Esophagus muscularis mucosa (tissue), 4 donors: ENCODE measurements at regions not wholly inside any gene's neighbourhood (a gene's known extent, or its start where the extent isn't known, plus 50 kb on each side); places are given as distances from the start of the nearest gene placed in this dataset.

Experiments
- DNase-seq: peaks from one replicate; pipeline ENCODE4 v3.0.0-alpha.2; 2017; ENCODE audit errors: extremely low spot score
- H3K27ac ChIP-seq, 4 donors: fragments of 200-600 bp; sonication (generic); replicated peaks in 1 of 4; 1 replicate in 3 of 4; 2 replicates in 1 of 4; pipeline ENCODE4 v1.5.1; 2016 to 2019; ENCODE audit warnings: mild to moderate bottlenecking in 1 of 4
- H3K27me3 ChIP-seq, 4 donors: fragments of 200-600 bp; sonication (generic); one replicate each; pipeline versions ENCODE4 v1.5.1 to v1.6.0; 2016 to 2019
- H3K36me3 ChIP-seq, 4 donors: fragments of 200-600 bp; sonication (generic); one replicate each; pipeline ENCODE4 v1.5.1; 2016 to 2019
- H3K4me1 ChIP-seq, 4 donors: fragments of 200-600 bp; sonication (generic); one replicate each; pipeline ENCODE4 v1.5.1; 2016 to 2019
- H3K4me3 ChIP-seq, 4 donors: fragments of 200-600 bp; sonication (generic); 1 replicate in 2 of 4; 2 replicates in 2 of 4; pipeline ENCODE4 v1.5.1; 2016 to 2019; ENCODE audit warnings: mild to moderate bottlenecking in 4 of 4, moderate library complexity in 1 of 4
- H3K9me3 ChIP-seq, 4 donors: fragments of 200-600 bp; sonication (generic); 1 replicate in 3 of 4; 2 replicates in 1 of 4; pipeline ENCODE4 v1.5.1; 2016 to 2019
- EP300 ChIP-seq: sonication (generic); formaldehyde crosslinking; IDR thresholded peaks from one replicate; pipeline ENCODE4 v1.6.1; 2017; ENCODE audit warnings: antibody characterized with exemption
- POLR2A ChIP-seq: fragments of 450-650 bp; IDR thresholded peaks from one replicate; pipeline ENCODE4 v1.6.1; 2017; ENCODE audit warnings: antibody characterized with exemption, moderate library complexity, mild to moderate bottlenecking, low read depth
- POLR2AphosphoS5 ChIP-seq, 2 donors: sonication (generic); formaldehyde crosslinking; IDR thresholded peaks; one replicate each; pipeline ENCODE4 v1.6.1; 2017; ENCODE audit warnings: antibody characterized with exemption in 2 of 2
- WGBS: methylation state at CpG from one replicate; pipeline ENCODE4 v1.1.5; 2018; 5-methylcytosine and 5-hydroxymethylcytosine counted together
- intact Hi-C: fragments of 100-400 bp; cut with DNase I; formaldehyde crosslinking; loops from one replicate; pipeline ENCODE4 v1.15.1; 2023
- TF ChIP-seq, protein P1 (sequence below), 3 experiments: fragments of 200-600 bp in 2 of 3; fragments of 450-650 bp in 1 of 3; sonication (generic) in 2 of 3; IDR thresholded peaks; one replicate each; pipeline ENCODE4 v1.5.1; 2017 to 2019; ENCODE audit warnings: antibody characterized with exemption in 3 of 3, mild to moderate bottlenecking in 2 of 3, moderate library complexity in 1 of 3

DNA sequence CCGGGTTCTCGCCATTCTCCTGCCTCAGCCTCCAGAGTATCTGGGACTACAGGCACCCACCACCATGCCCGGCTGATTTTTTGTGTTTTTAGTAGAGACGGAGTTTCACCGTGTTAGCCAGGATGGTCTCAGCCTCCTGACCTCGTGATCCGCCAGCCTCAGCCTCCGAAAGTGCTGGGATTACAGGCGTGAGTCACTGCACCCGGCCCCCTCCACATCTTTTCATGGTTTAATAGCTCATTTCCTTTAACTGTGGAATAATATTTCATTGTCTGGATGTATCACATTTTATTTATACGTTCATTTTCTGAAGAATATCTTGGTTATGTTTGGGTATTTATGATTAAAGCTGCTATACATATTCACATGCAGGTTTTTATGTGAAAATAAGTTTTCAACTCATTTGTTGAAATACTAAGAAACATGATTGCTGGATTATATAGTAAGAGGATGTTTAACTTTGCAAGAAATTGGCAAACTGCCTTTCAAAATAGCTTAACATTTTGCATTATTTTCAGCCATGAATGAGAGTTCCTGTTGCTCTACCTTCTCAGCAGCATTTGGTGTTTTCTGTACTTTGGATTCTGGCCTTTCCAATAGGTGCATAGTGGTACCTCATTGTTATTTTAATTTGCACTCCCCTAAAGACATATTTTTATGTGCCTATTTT is 591.9 kb downstream of the TECRL start:
- Histone ChIP-seq H3K4me3 (no peak overlapping the region), H3K4me1 (no peaks in the 10 kb centered on the region), H3K27me3 (no peaks in the 10 kb centered on the region), H3K27ac (no peak overlapping the region), H3K9me3 (no peaks in the 10 kb centered on the region), H3K36me3 (no peaks in the 10 kb centered on the region)
- 83% methylated on average over 11 of the region's 11 CpGs for WGBS
- TF ChIP-seq POLR2A (no peak), EP300 (no peak), POLR2AphosphoS5 (IDR thresholded peaks at IDR 0.05) (no peak)
- TF ChIP-seq, protein P1, sequence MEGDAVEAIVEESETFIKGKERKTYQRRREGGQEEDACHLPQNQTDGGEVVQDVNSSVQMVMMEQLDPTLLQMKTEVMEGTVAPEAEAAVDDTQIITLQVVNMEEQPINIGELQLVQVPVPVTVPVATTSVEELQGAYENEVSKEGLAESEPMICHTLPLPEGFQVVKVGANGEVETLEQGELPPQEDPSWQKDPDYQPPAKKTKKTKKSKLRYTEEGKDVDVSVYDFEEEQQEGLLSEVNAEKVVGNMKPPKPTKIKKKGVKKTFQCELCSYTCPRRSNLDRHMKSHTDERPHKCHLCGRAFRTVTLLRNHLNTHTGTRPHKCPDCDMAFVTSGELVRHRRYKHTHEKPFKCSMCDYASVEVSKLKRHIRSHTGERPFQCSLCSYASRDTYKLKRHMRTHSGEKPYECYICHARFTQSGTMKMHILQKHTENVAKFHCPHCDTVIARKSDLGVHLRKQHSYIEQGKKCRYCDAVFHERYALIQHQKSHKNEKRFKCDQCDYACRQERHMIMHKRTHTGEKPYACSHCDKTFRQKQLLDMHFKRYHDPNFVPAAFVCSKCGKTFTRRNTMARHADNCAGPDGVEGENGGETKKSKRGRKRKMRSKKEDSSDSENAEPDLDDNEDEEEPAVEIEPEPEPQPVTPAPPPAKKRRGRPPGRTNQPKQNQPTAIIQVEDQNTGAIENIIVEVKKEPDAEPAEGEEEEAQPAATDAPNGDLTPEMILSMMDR (IDR thresholded peaks at IDR 0.05), result no peak
- no peak for DNase-seq
- intact Hi-C loops, result no loop called here

DNA sequence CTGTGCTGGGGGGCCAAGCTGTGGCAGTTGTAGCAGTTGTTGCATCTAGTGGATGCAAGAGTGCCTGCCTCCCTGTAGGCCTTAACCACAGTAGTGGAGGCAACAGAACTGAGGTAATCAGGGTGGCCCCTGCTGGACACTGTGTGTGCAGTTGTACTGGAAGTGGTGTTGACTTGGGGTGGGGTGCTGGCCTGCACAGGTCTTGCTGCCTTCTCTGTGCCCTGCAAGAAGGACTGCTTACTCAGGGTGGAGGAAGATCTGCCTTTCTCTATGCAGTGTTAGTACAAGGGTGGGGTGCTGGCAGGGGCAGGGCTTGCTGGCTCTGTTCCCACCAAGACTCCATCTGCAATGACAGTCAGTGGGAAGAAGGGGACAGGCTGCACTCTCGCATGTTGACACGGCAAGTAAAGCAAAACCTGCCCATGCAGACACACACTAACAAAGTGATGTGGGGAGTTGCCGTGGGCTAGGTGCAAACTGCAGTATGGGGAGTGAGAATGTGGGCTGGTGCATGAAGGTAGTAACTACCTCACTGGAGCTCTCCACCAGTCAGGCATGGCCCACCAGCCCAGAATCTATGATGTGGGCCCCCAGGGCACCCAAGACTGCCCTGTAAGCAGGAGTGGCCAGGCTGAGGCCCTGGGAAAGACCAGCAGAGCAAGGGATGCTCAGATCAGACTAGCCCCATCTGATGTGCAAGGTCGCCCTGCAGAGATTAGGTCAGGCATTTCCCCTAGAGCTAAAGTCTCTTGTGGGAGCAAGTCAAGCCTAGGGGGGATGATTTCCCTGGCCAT is 594.9 kb downstream of the TECRL start:
- no peak for DNase-seq

DNA sequence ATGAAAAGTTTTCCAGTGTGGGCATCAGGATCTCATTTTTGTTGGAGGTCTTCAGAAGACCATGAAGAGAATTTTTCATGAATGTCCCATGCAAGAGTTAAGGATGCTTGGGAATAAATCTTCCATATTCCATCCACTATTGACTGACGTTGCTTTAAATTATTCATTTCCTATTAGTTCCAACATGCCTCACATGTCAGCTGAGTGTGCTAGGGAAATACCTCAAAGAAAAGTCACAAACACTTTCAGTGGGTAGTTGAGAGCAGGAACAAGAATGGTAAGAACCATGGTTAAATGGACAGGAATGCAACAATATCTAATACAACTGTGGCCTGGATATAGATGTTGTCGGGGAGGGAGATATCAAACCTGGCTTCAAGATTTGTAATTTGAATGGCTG is 610.1 kb downstream of the TECRL start:
- TF ChIP-seq, protein P1 (IDR thresholded peaks at IDR 0.05), result no peak
- no peak for TF ChIP-seq POLR2A
- no peak for TF ChIP-seq EP300
- no peak for TF ChIP-seq POLR2AphosphoS5 (IDR thresholded peaks at IDR 0.05)
- DNase-seq, result no peak
- no peak overlapping the region for H3K4me3 ChIP-seq
- no peaks in the 10 kb centered on the region for H3K9me3 ChIP-seq
- no peaks in the 10 kb centered on the region for H3K4me1 ChIP-seq
- intact Hi-C loops, result no loop called here
- H3K27ac ChIP-seq, result no peak overlapping the region
- 78% methylated on average over 2 of the region's 2 CpGs for WGBS
- no peaks in the 10 kb centered on the region for H3K36me3 ChIP-seq
- no peaks in the 10 kb centered on the region for H3K27me3 ChIP-seq

More for the DNA sequence above, 594.9 kb downstream of the TECRL start:
- 100% methylated on average over 3 of the region's 4 CpGs for WGBS
- intact Hi-C loops, result no loop called here
- Histone ChIP-seq H3K27me3 (no peaks in the 10 kb centered on the region), H3K4me1 (no peaks in the 10 kb centered on the region), H3K9me3 (no peaks in the 10 kb centered on the region), H3K4me3 (no peak overlapping the region), H3K27ac (no peak overlapping the region), H3K36me3 (no peaks in the 10 kb centered on the region)
- TF ChIP-seq EP300, result no peak
- no peak for TF ChIP-seq POLR2AphosphoS5 (IDR thresholded peaks at IDR 0.05)
- TF ChIP-seq POLR2A, result no peak
- TF ChIP-seq, protein P1 (IDR thresholded peaks at IDR 0.05), result no peak

DNA sequence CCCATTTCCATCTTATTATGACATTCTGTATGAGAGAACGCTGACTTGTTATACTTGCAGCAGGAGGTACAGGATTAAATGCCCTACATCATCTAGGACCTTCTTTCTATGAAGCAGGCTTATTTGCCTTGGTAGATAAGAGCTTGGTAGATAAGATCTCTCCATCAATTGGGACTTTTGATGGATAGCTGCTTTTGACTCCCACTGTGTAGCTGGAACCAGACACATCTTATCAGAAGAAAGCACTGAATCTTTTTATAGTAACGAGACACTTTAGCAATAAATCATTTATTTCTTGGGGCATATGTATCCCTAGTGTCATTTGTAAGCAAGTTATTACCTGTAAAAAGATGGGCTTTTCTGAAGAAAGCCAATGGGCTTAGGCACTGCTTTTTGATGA is 613.9 kb downstream of the TECRL start:
- Histone ChIP-seq H3K9me3 (no peaks in the 10 kb centered on the region), H3K4me1 (no peaks in the 10 kb centered on the region), H3K36me3 (no peaks in the 10 kb centered on the region), H3K4me3 (no peak overlapping the region), H3K27me3 (no peaks in the 10 kb centered on the region), H3K27ac (no peak overlapping the region)
- DNase-seq, result no peak
- intact Hi-C loops, result no loop called here
- TF ChIP-seq, protein P1 (IDR thresholded peaks at IDR 0.05), result no peak
- TF ChIP-seq EP300, result no peak
- WGBS, result 44% methylated on average over 2 of the region's 2 CpGs
